Gastroesophageal sphincter (tissue), 3 donors: ENCODE measurements at regions not wholly inside any gene's neighbourhood (a gene's known extent, or its start where the extent isn't known, plus 50 kb on each side); places are given as distances from the start of the nearest gene placed in this dataset.

Experiments used
- POLR2A ChIP-seq, 2 donors: fragments of 450-650 bp; IDR thresholded peaks; one replicate each; pipeline ENCODE4 v1.6.1; 2017; ENCODE audit warnings: antibody characterized with exemption in 2 of 2, mild to moderate bottlenecking in 2 of 2, moderate library complexity in 1 of 2
- TF ChIP-seq, protein P1 (sequence below), 4 experiments: fragments of 200-600 bp in 2 of 4; fragments of 450-650 bp in 2 of 4; sonication (generic) in 1 of 4; IDR thresholded peaks; one replicate each; pipeline ENCODE4 v1.5.1; 2017 to 2019; ENCODE audit warnings: antibody characterized with exemption in 4 of 4, mild to moderate bottlenecking in 2 of 4, moderate library complexity in 2 of 4

GRCh38 chr16:35152067-35152627 lies 1692.7 kb downstream of the TP53TG3F start:
- TF ChIP-seq, protein P1, sequence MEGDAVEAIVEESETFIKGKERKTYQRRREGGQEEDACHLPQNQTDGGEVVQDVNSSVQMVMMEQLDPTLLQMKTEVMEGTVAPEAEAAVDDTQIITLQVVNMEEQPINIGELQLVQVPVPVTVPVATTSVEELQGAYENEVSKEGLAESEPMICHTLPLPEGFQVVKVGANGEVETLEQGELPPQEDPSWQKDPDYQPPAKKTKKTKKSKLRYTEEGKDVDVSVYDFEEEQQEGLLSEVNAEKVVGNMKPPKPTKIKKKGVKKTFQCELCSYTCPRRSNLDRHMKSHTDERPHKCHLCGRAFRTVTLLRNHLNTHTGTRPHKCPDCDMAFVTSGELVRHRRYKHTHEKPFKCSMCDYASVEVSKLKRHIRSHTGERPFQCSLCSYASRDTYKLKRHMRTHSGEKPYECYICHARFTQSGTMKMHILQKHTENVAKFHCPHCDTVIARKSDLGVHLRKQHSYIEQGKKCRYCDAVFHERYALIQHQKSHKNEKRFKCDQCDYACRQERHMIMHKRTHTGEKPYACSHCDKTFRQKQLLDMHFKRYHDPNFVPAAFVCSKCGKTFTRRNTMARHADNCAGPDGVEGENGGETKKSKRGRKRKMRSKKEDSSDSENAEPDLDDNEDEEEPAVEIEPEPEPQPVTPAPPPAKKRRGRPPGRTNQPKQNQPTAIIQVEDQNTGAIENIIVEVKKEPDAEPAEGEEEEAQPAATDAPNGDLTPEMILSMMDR (IDR thresholded peaks at IDR 0.05), result no peak
- TF ChIP-seq POLR2A (IDR thresholded peaks at IDR 0.05), result no peak
